Suprapubic skin (tissue), 4 donors: ENCODE measurements at regions not wholly inside any gene's neighbourhood (a gene's known extent, or its start where the extent isn't known, plus 50 kb on each side); places are given as distances from the start of the nearest gene placed in this dataset.

ENCODE experiments used
- EP300 ChIP-seq: sonication (generic); formaldehyde crosslinking; IDR thresholded peaks from one replicate; pipeline ENCODE4 v1.6.1; 2017; ENCODE audit warnings: antibody characterized with exemption
- POLR2A ChIP-seq, 2 donors: fragments of 450-650 bp; IDR thresholded peaks; one replicate each; pipeline ENCODE4 v1.6.1; 2017; ENCODE audit warnings: antibody characterized with exemption in 2 of 2, mild to moderate bottlenecking in 2 of 2, moderate library complexity in 2 of 2
- POLR2AphosphoS5 ChIP-seq, 3 donors: sonication (generic); formaldehyde crosslinking; IDR thresholded peaks; one replicate each; pipeline ENCODE4 v1.6.1; 2017; ENCODE audit warnings: antibody characterized with exemption in 3 of 3

- TF ChIP-seq EP300 (no peak), POLR2AphosphoS5 (IDR thresholded peaks at IDR 0.05) (no peak), POLR2A (IDR thresholded peaks at IDR 0.05) (no peak)
These were observed 308.9 kb downstream of the ANTXR2 start for GRCh38 chr4:79764120-79764519.
